ENCODE measurements at regions not wholly inside any gene's neighbourhood (a gene's known extent, or its start where the extent isn't known, plus 50 kb on each side); places are given as distances from the start of the nearest gene placed in this dataset.

DNA sequence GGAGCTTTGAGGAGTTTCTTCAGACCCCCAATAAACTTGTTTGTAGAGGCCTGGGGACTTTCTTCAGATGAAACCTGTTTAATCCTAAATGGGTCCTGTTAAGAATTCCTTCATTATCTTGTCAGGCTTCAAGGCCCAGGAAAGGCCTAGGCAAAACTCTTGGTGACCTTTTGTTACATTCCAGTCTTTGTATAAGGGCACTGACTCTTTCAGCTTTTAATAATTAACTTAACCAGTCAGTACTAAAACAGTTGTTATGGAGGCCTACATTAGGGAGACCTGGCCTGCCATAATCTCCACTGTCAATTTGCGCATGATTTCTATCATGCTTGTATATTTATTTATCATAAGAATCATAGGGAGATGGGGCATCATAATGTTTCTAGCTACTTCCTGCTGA, 110.2 kb downstream of the FCRL5 start:
- Histone ChIP-seq H3K36me3 (no peaks in the 10 kb centered on the region), H3K27ac (no peak overlapping the region), H3K4me1 (ENCODE audit: control insufficient read depth in 1 of 2, low read depth in 2 of 2) (no peaks in the 10 kb centered on the region), H3K9me3 (no peaks in the 10 kb centered on the region), H3K27me3 (replicated peaks; ENCODE audit: insufficient read depth) (no peaks in the 10 kb centered on the region), H3K4me3 (no peak overlapping the region)
- no peak for ATAC-seq (ENCODE audit: insufficient number of reproducible peaks, low FRiP score, low read depth)
- TF ChIP-seq CTCF (IDR thresholded peaks at IDR 0.05) = no peak
- DNase-seq (ENCODE audit: low spot score) = no peak

DNA sequence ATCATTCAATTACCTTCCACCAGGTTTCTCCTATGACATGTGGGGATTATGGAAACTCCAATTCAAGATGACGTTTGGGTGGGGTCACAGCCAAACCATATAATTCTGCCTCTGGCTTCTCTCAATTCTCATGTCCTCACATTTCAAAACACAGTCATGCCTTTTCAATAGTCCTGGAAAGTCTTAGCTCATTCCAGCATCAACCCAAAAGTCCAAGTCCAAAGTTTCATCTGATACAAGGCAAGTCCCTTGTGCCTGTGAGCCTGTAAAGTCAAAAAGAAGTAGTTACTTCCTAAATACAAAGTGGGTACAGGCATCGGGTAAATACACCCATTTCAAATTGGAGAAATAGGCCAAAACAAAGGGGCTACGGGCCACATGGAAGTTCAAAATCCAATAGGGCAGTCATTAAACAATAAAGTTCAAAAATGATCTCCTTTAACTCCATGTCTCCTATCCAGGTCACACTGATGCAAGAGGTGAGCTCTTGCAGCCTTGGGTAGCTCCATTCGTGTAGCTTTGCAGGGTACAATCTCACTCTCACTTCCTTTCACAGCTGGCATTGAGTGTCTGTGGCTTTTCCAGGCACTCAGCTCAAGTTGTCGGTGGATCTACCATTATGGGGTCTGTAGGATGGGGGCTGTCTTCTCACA, 112.9 kb downstream of the FCRL5 start:
- Histone ChIP-seq H3K9me3 (no peaks in the 10 kb centered on the region), H3K27ac (no peak overlapping the region), H3K36me3 (no peaks in the 10 kb centered on the region), H3K4me1 (ENCODE audit: control insufficient read depth in 1 of 2, low read depth in 2 of 2) (no peaks in the 10 kb centered on the region), H3K27me3 (replicated peaks; ENCODE audit: insufficient read depth) (no peaks in the 10 kb centered on the region), H3K4me3 (no peak overlapping the region)
- no peak for TF ChIP-seq CTCF (IDR thresholded peaks at IDR 0.05)
- no peak for ATAC-seq (ENCODE audit: insufficient number of reproducible peaks, low FRiP score, low read depth)
- no peak for DNase-seq (ENCODE audit: low spot score)

GRCh38 chr1:157438613-157439012, 113.7 kb downstream of the FCRL5 start:
- DNase-seq (ENCODE audit: low spot score) (no peak), ATAC-seq (ENCODE audit: insufficient number of reproducible peaks, low FRiP score, low read depth) (no peak)
- Histone ChIP-seq H3K27me3 (replicated peaks; ENCODE audit: insufficient read depth) (no peaks in the 10 kb centered on the region), H3K27ac (no peak overlapping the region), H3K9me3 (no peaks in the 10 kb centered on the region), H3K4me3 (no peak overlapping the region), H3K4me1 (ENCODE audit: control insufficient read depth in 1 of 2, low read depth in 2 of 2) (no peaks in the 10 kb centered on the region), H3K36me3 (no peaks in the 10 kb centered on the region)
- no peak for TF ChIP-seq CTCF (IDR thresholded peaks at IDR 0.05)

DNA sequence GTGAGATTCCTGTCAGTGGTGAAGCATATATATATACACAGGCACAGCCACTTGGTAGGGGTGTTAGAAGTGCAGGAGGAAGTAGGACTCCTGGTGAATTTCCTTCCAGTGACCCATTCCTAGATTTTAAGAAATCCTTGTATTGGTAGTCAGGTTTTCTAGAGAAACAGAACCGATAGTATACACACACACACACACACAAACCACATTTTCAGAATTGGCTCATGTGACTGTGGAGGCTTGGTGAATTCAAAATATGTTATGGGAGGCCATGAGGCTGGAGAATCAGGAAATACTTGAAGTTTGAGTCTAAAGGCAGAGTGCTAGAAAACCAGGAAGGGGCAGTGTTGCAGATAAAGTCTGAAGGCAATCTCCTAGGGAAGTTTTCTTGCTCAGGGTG, 114.2 kb downstream of the FCRL5 start:
- H3K27me3 ChIP-seq (replicated peaks; ENCODE audit: insufficient read depth) = no peaks in the 10 kb centered on the region
- H3K4me1 ChIP-seq (ENCODE audit: control insufficient read depth in 1 of 2, low read depth in 2 of 2) = no peaks in the 10 kb centered on the region
- DNase-seq (ENCODE audit: low spot score) (no peak), ATAC-seq (ENCODE audit: insufficient number of reproducible peaks, low FRiP score, low read depth) (no peak)
- no peaks in the 10 kb centered on the region for H3K9me3 ChIP-seq
- H3K36me3 ChIP-seq = no peaks in the 10 kb centered on the region
- TF ChIP-seq CTCF (IDR thresholded peaks at IDR 0.05) = no peak
- no peak overlapping the region for H3K27ac ChIP-seq
- no peak overlapping the region for H3K4me3 ChIP-seq

- Histone ChIP-seq H3K4me3 (no peak overlapping the region), H3K9me3 (no peaks in the 10 kb centered on the region), H3K36me3 (no peaks in the 10 kb centered on the region), H3K27me3 (replicated peaks; ENCODE audit: insufficient read depth) (no peaks in the 10 kb centered on the region), H3K4me1 (ENCODE audit: control insufficient read depth in 1 of 2, low read depth in 2 of 2) (no peaks in the 10 kb centered on the region), H3K27ac (no peak overlapping the region)
- TF ChIP-seq CTCF (IDR thresholded peaks at IDR 0.05) = no peak
- DNase-seq (ENCODE audit: low spot score) = no peak
- no peak for ATAC-seq (ENCODE audit: insufficient number of reproducible peaks, low FRiP score, low read depth)
These were observed 115.0 kb downstream of the FCRL5 start for GRCh38 chr1:157437296-157437695.

Measured in thoracic aorta (tissue), 2 donors.